LNCaP clone FGC (cell line): ENCODE measurements at regions not wholly inside any gene's neighbourhood (a gene's known extent, or its start where the extent isn't known, plus 50 kb on each side); places are given as distances from the start of the nearest gene placed in this dataset.

Experiments used
- DNase-seq: peaks from one replicate; pipeline ENCODE4 v3.0.0-alpha.2; 2011; ENCODE audit warnings: low read depth
- H3K4me3 ChIP-seq: 2 replicates; pipeline ENCODE4 v1.5.1; 2011; ENCODE audit warnings: mild to moderate bottlenecking, low read depth, low read length, control low read depth
- CTCF ChIP-seq: IDR thresholded peaks from 2 replicates; pipeline ENCODE4 v1.5.1; 2012; ENCODE audit warnings: mild to moderate bottlenecking; ENCODE audit not compliant: control insufficient read depth, insufficient read depth; ENCODE audit errors: extremely low read depth

DNA sequence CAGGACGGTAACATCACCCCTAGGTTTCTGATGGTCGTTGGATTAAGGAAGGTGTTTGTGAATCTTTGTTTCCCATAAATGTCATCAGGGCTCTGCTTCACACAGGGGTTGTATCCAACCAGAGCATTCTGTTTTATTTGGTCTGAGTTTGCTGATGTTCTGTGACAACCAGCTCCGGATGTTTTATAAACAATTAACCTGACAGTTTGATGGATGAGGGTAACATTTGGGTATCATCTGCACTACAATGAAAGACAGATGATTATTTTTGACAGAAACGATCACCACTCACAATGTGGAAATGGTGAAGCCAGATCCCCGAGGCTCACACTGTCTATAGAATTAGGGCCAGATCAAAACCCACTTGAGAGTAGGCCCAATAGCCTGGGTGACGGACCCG is 107.1 kb downstream of the CDC42EP3 start:
- no peak for TF ChIP-seq CTCF
- DNase-seq: no peak
- no peak overlapping the region for H3K4me3 ChIP-seq

- H3K4me3 ChIP-seq: no peak overlapping the region
- DNase-seq: no peak
- TF ChIP-seq CTCF: no peak
Observed at GRCh38 chr2:37566517-37566981, 104.9 kb downstream of the CDC42EP3 start.

DNA sequence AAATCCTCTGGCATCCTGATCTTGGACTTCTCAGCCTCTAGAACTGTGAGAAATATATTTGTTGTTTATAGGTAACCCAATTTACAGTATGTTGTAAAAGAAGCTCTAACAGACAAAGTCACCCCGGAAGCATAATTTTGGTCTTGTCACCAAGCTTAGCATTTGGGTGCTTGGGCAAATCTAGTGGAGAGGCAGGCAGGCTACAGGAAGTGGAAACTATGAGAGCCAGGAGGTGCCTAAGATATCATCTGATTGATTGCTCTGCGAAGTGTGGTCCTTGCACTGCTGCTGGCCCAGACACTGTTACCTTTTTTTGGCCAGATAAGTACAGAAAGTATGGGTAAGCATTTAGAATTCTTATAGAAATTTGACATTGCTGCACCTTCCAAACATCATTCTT is 102.9 kb downstream of the CDC42EP3 start:
- H3K4me3 ChIP-seq: no peak overlapping the region
- DNase-seq: no peak
- no peak for TF ChIP-seq CTCF

DNA sequence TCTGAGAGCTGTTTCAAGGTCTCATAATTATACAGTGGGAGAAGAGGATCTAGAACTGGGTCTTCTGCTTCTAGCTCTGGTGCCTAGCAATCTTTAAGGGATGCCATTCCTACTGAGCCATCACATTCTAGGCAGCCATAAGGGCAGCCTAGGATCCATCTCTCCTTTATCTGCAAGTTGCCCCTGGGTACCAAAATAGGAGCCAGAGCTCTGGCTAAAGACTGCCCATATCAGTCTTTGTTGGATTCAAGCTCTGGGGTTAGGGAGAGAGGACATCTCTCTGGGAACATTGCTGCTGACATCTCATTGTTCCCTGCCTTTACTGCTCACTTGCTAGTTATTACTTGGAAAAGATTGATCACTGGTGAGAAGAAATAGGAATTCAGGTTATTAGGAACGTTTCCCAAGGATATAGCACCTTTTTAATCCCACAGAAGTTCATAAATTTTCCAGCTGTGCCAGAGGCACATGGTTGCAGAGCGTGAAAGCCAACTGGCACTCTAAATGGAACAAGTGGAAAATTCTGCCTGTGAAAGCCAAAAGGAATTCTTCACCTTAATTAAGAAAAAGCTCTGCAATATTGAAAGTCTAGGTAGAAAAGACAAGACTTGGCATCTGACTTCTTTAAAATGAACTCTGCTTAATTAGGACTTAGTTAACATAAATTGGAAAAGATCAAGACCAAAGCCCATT is 102.2 kb downstream of the CDC42EP3 start:
- no peak for DNase-seq
- no peak for TF ChIP-seq CTCF
- H3K4me3 ChIP-seq: no peak overlapping the region

DNA sequence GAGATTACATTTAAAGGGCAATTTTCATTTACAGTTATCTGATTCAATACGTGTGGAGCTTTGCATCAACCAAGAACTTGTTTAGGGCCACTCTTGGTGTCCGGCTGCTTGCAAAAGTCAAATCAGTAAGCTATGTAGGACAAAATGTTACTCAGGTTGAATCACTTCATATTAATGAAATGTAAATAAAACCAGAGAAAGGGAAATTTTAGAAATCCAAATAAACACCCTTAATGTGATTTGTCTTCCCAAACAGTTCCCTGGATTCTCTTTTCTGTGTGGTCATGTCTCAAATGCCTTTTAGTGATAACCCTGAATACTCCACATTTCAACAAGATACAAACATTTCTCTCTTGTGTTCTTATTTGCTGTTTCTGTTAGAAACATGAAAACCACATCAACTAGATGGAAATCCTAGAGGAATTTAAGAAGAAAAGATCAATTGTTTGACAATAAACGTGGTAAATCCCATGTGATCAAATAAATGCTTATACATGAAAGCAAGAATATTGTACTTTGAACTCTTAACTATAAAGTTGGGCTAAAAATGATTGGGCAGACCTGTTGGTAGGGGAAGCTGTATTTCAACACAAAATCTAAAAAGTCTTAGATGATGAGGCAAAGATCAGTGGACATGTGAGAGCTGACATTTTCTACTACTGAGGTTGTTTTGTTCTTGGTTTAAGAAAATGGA is 101.3 kb downstream of the CDC42EP3 start:
- TF ChIP-seq CTCF: no peak
- DNase-seq: no peak
- H3K4me3 ChIP-seq: no peak overlapping the region

DNA sequence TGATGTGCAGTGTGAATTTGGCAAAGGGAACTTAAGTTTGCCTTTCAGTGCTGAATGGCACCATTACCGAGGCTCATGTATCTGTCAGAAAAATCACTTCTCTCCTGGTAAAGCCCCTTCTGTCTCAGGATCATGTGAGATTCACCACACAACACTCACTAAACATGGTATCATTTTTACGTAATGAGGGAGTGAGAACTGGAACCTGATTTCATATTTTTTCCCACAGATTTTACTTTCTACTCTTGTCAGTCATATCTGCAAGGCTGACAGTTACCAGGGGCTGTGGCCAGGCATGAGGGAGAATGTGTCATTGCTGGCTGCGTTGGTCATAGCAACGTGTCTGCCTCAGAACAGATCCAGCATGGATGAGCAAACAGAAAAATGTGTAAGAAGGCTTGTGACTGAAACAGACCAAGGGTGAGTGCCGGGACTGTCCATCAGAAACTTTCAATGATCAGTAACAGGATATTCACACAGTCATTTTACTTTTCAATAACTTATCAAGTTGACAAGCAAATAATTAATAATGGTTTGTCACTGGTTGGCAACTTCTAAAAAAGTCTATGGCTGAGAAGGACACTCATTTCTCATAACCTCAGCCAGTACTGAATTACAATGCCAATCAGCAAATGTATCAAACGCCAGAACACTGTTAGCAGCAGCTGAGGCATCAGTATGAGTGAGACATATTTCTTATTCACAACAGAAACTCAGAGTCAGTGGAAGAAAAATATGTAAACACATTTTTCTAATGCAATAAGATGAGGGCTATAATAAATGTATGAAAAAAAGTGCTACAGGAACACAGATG is 100.5 kb downstream of the CDC42EP3 start:
- no peak overlapping the region for H3K4me3 ChIP-seq
- no peak for TF ChIP-seq CTCF
- DNase-seq: no peak
